Ovary (tissue), 7 donors: ENCODE measurements at regions not wholly inside any gene's neighbourhood (a gene's known extent, or its start where the extent isn't known, plus 50 kb on each side); places are given as distances from the start of the nearest gene placed in this dataset.
A peak's percentile ranks its signal among the peaks of the same experiment; 100 is the strongest.

Experiments
- DNase-seq, 5 donors: peaks; one replicate each; pipeline ENCODE4 v3.0.0-alpha.2; 2019 to 2020
- H3K27ac ChIP-seq, 2 donors: fragments of 200-600 bp; one replicate each; pipeline versions ENCODE4 v1.5.1 to v1.8.0; 2019 to 2022
- H3K27me3 ChIP-seq: fragments of 200-600 bp; one replicate; pipeline ENCODE4 v1.8.0; 2022
- H3K36me3 ChIP-seq: fragments of 200-600 bp; sonication (generic); one replicate; pipeline ENCODE4 v1.5.1; 2019
- H3K4me1 ChIP-seq: one replicate; pipeline ENCODE4 v1.8.1; 2013; ENCODE audit warnings: mild to moderate bottlenecking, moderate library complexity; ENCODE audit not compliant: insufficient read depth
- H3K4me3 ChIP-seq: fragments of 200-600 bp; sonication (generic); one replicate; pipeline ENCODE4 v1.5.1; 2017
- H3K9me3 ChIP-seq, 2 donors: fragments of 200-600 bp in 1 of 2; sonication (generic) in 1 of 2; one replicate each; pipeline versions ENCODE4 v1.5.1 to v1.8.1; 2013 to 2019; ENCODE audit warnings: mild to moderate bottlenecking in 1 of 2, moderate library complexity in 1 of 2
- CTCF ChIP-seq, 3 donors: fragments of 450-650 bp in 2 of 3; fragments of 200-600 bp in 1 of 3; IDR thresholded peaks; one replicate each; pipeline versions ENCODE4 v1.5.1 to v1.8.0; 2016 to 2022; ENCODE audit warnings: antibody characterized with exemption in 3 of 3, mild to moderate bottlenecking in 1 of 3
- EP300 ChIP-seq: sonication (generic); formaldehyde crosslinking; IDR thresholded peaks from one replicate; pipeline ENCODE4 v1.6.1; 2017; ENCODE audit warnings: antibody characterized with exemption
- POLR2A ChIP-seq: fragments of 450-650 bp; IDR thresholded peaks from one replicate; pipeline ENCODE4 v1.6.1; 2017; ENCODE audit warnings: antibody characterized with exemption, mild to moderate bottlenecking, moderate library complexity
- WGBS, 3 donors: extraction: QIAGEN DNeasy Blood & Tissue Kit in 1 of 3; methylation state at CpG; one replicate each; pipeline versions ENCODE4 v1.1.5 to v1.1.7; 2013 to 2017; 5-methylcytosine and 5-hydroxymethylcytosine counted together
- intact Hi-C, 4 donors: fragments of 100-400 bp; cut with DNase I; formaldehyde crosslinking; loops; one replicate each; pipeline versions ENCODE4 v1.11.0 to v1.15.1; 2022 to 2023
- donor health status: DM: no; HTN: no; CAD: no; lungs with moderate emphysema.
- donor health status: DM: no; HTN: no; CAD: no.
- donor health status: Bipolar disorder and iron deficiency.
- donor health status: DM: no; HTN: no; CAD: no.
- donor health status: DM: yes; HTN: yes; CAD: no.

- WGBS, 3 donors, result 44 to 53% (median 52%) methylated on average over 68 to 71 of the region's 71 CpGs
- Histone ChIP-seq H3K4me3 (no peak overlapping the region), H3K27me3 (no peaks in the 10 kb centered on the region), H3K9me3 (no peaks in the 10 kb centered on the region), H3K4me1 (peaks cover 2% of the 10 kb centered on the region), H3K36me3 (no peaks in the 10 kb centered on the region), H3K27ac (no peak overlapping the region)
- TF ChIP-seq POLR2A (no peak), CTCF (IDR thresholded peaks at IDR 0.05) (no peak), EP300 (no peak)
- peak in 3 of 5 donors; percentile 24 to 52 (median 51) for DNase-seq
- intact Hi-C loops, result no loop called here
These were observed 266.4 kb upstream of the HES1 start for GRCh38 chr3:193869221-193870201.

GRCh38 chr3:193870376-193871219 lies 265.4 kb upstream of the HES1 start:
- intact Hi-C loops, result no loop called here
- H3K4me3 ChIP-seq, result no peak overlapping the region
- no peak for DNase-seq
- WGBS, 3 donors, result 77 to 81% (median 78%) methylated on average over 18 of the region's 18 CpGs
- no peaks in the 10 kb centered on the region for H3K36me3 ChIP-seq
- H3K27ac ChIP-seq, result no peak overlapping the region
- no peaks in the 10 kb centered on the region for H3K27me3 ChIP-seq
- H3K4me1 ChIP-seq, result peaks cover 2% of the 10 kb centered on the region
- TF ChIP-seq EP300 (no peak), POLR2A (no peak), CTCF (IDR thresholded peaks at IDR 0.05) (no peak)
- no peaks in the 10 kb centered on the region for H3K9me3 ChIP-seq

- Histone ChIP-seq H3K27ac (no peak overlapping the region), H3K36me3 (no peaks in the 10 kb centered on the region), H3K4me1 (peaks cover 2% of the 10 kb centered on the region), H3K27me3 (no peaks in the 10 kb centered on the region), H3K4me3 (no peak overlapping the region), H3K9me3 (no peaks in the 10 kb centered on the region)
- no peak for TF ChIP-seq POLR2A
- TF ChIP-seq EP300, result no peak
- TF ChIP-seq CTCF (IDR thresholded peaks at IDR 0.05), result no peak
- DNase-seq, result no peak
- 67 to 76% (median 72%) methylated on average over 3 of the region's 3 CpGs for WGBS, 3 donors
- intact Hi-C loops, result no loop called here
These were observed 264.8 kb upstream of the HES1 start for GRCh38 chr3:193871220-193871485.

- 59 to 83% (median 67%) methylated on average over 2 of the region's 2 CpGs for WGBS, 3 donors
- TF ChIP-seq CTCF (IDR thresholded peaks at IDR 0.05), result no peak
- no peak for TF ChIP-seq POLR2A
- no peaks in the 10 kb centered on the region for H3K36me3 ChIP-seq
- no peak overlapping the region for H3K27ac ChIP-seq
- peaks cover 2% of the 10 kb centered on the region for H3K4me1 ChIP-seq
- DNase-seq, result no peak
- no peaks in the 10 kb centered on the region for H3K27me3 ChIP-seq
- H3K9me3 ChIP-seq, result no peaks in the 10 kb centered on the region
- no peak overlapping the region for H3K4me3 ChIP-seq
- intact Hi-C loops, result no loop called here
These were observed 263.6 kb upstream of the HES1 start for GRCh38 chr3:193872265-193872753.
